HG02943 (cell line): ENCODE measurements at regions not wholly inside any gene's neighbourhood (a gene's known extent, or its start where the extent isn't known, plus 50 kb on each side); places are given as distances from the start of the nearest gene placed in this dataset.

Experiments
- ATAC-seq: cut with Tn5 transposase; IDR thresholded peaks from one replicate; pipeline ENCODE4 v1.9.1; 2021; ENCODE audit warnings: mild to moderate bottlenecking, low read depth, moderate library complexity; ENCODE audit not compliant: unreplicated experiment

- ATAC-seq = no peak
Measured at GRCh38 chr2:163462993-163463392, 272.8 kb downstream of the FIGN start.

GRCh38 chr2:163459986-163460385, 275.8 kb downstream of the FIGN start:
- no peak for ATAC-seq

GRCh38 chr2:163456953-163457743, 278.7 kb downstream of the FIGN start:
- ATAC-seq = no peak

- ATAC-seq = peak; percentile 96
Measured at GRCh38 chr2:163455815-163456214, 280.0 kb downstream of the FIGN start.

GRCh38 chr2:163453920-163454319, 281.9 kb downstream of the FIGN start:
- no peak for ATAC-seq

- ATAC-seq = no peak
Measured at GRCh38 chr2:163441603-163442002, 294.2 kb downstream of the FIGN start.

- ATAC-seq = no peak
Measured at GRCh38 chr2:163436963-163437362, 298.8 kb downstream of the FIGN start.

GRCh38 chr2:163428187-163428586, 307.6 kb downstream of the FIGN start:
- ATAC-seq = no peak

- ATAC-seq = no peak
Measured at GRCh38 chr2:163420604-163421003, 315.2 kb downstream of the FIGN start.

GRCh38 chr2:163419000-163419830, 316.6 kb downstream of the FIGN start:
- no peak for ATAC-seq

- peak; percentile 89 for ATAC-seq
Measured at GRCh38 chr2:163417596-163418337, 318.0 kb downstream of the FIGN start.

GRCh38 chr2:163414121-163414520, 321.7 kb downstream of the FIGN start:
- no peak for ATAC-seq

- no peak for ATAC-seq
Measured at GRCh38 chr2:163407296-163407695, 328.5 kb downstream of the FIGN start.

GRCh38 chr2:163405298-163405697, 330.5 kb downstream of the FIGN start:
- ATAC-seq = no peak

- no peak for ATAC-seq
Measured at GRCh38 chr2:163401481-163401880, 334.3 kb downstream of the FIGN start.

GRCh38 chr2:163397451-163397850, 338.4 kb downstream of the FIGN start:
- ATAC-seq = no peak

- ATAC-seq = no peak
Measured at GRCh38 chr2:163395602-163396001, 340.2 kb downstream of the FIGN start.

GRCh38 chr2:163389838-163390237, 346.0 kb downstream of the FIGN start:
- ATAC-seq = no peak

GRCh38 chr2:163375472-163375871, 360.3 kb downstream of the FIGN start:
- ATAC-seq = no peak

GRCh38 chr2:163375070-163375469, 360.7 kb downstream of the FIGN start:
- no peak for ATAC-seq

- ATAC-seq = no peak
Measured at GRCh38 chr2:163374282-163374681, 361.5 kb downstream of the FIGN start.
